NCI-H2081 (cell line): ENCODE measurements at regions not wholly inside any gene's neighbourhood (a gene's known extent, or its start where the extent isn't known, plus 50 kb on each side); places are given as distances from the start of the nearest gene placed in this dataset.

Experiments used
- DNase-seq, 2 experiments: peaks; one replicate each; lab custom pipeline; 2025; lab: John Stamatoyannopoulos, UW

DNA sequence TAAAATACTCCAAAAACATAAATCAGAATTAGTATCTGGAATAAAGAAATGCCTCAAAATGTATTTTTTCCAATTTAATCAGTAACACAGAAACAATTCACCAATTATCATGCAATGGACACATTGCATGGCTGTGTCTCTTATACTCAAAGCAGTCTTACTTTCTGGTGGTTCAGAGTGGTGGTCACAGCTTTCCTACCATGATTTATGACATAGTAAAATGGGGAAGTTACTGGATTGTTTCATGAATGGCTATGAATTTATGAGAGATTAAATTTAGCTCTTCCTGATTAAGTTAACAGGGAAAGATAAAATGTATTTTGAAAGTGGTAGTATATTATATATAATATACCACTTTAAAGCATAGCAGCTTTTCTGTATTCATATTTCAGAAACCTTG is 331.5 kb upstream of the MAP3K7 start:
- no peak for DNase-seq

DNA sequence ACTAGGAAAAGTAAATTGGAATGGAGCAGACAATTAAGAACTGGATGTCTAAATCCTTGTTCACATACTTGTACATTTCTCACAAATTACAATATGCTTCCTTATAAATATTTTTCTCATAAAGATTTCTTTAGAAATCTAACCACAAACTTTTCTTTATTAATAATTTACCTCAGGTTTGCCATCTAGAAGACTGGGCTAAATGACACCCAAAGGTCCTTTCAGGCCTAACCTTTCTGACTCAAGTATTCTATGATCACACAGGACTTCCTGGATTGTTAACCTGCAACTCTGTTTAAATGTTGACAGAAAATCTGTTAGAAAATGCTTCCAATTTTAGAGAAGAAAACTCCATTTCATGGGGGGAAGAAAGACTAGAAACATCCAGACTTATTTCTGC is 330.5 kb upstream of the MAP3K7 start:
- no peak for DNase-seq

DNA sequence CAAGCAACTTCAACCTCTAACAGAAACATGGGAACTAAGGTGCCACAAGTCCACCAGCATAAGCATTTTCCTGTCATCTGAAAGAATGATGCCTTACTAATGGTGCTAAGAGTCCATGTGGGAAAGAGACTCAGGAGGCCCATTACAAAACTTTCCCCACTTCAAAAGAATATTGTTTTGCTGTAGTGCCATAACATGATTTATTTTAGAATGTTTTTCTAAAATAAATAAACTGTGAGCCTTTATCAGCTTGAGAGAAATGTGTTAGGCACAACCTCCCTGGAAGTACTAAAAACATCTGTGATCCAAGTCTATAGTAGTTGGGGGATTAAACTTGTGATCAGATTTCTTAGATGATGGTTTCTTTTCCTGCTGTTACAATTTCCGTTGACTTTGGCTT is 330.1 kb upstream of the MAP3K7 start:
- DNase-seq: no peak

- DNase-seq: no peak
Observed at GRCh38 chr6:90915224-90915915, 328.5 kb upstream of the MAP3K7 start.

GRCh38 chr6:90914312-90914711 is 327.4 kb upstream of the MAP3K7 start:
- DNase-seq: no peak

- DNase-seq: no peak
Observed at GRCh38 chr6:90913266-90913960, 326.5 kb upstream of the MAP3K7 start.

- DNase-seq: no peak
Observed at GRCh38 chr6:90911642-90912041, 324.8 kb upstream of the MAP3K7 start.

- DNase-seq: no peak
Observed at GRCh38 chr6:90910893-90911292, 324.0 kb upstream of the MAP3K7 start.

- no peak for DNase-seq
Observed at GRCh38 chr6:90907931-90908655, 321.2 kb upstream of the MAP3K7 start.

GRCh38 chr6:90905351-90905750 is 318.5 kb upstream of the MAP3K7 start:
- no peak for DNase-seq

DNA sequence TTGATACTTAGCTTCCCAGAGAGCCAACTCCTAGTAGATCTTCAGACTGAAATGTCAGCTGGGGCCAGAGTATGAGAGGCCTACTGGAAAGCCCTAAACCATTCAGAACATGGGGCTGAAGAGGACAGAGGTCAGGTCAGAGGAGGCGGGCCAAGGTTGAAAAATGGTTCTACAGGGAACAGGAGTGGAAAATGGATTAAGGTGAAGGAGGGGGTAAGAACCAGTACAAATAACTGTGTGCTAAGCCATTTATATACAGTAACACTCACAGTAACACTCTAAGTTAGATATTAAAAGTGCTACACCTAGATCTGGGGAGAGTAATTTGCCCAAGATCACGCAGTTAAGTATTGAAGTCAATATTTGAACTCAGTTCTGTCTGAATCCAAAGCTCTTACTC is 313.2 kb upstream of the MAP3K7 start:
- no peak for DNase-seq

GRCh38 chr6:90898763-90899162 is 311.9 kb upstream of the MAP3K7 start:
- DNase-seq: no peak

DNA sequence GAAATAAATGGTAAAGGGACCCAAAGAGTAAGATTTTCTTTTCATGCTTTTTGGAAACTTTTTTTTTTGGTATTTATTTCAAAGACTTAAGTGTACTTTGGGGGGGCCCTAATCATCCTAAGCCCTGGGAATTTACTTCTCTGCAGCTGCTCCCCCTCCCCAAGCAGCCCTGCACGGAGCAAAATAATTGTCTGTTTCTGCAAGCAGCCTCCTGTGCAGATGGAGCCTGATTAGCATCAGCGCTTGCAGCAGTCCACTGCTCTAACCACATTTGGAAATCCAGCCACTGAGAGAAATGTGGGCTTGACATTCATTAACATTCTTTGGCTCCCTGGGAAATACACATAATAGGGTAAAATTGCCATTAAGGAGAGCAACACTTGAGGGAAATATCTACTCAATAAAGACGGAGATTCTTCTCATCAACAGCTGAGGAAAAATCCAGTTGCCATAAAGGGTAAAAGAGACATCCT is 309.2 kb upstream of the MAP3K7 start:
- DNase-seq: no peak

- no peak for DNase-seq
Observed at GRCh38 chr6:90895299-90896074, 308.6 kb upstream of the MAP3K7 start.

- no peak for DNase-seq
Observed at GRCh38 chr6:90894285-90895130, 307.6 kb upstream of the MAP3K7 start.

GRCh38 chr6:90893400-90893799 is 306.5 kb upstream of the MAP3K7 start:
- no peak for DNase-seq

- no peak for DNase-seq
Observed at GRCh38 chr6:90892271-90892670, 305.4 kb upstream of the MAP3K7 start.

GRCh38 chr6:90891355-90891754 is 304.5 kb upstream of the MAP3K7 start:
- DNase-seq: no peak

DNA sequence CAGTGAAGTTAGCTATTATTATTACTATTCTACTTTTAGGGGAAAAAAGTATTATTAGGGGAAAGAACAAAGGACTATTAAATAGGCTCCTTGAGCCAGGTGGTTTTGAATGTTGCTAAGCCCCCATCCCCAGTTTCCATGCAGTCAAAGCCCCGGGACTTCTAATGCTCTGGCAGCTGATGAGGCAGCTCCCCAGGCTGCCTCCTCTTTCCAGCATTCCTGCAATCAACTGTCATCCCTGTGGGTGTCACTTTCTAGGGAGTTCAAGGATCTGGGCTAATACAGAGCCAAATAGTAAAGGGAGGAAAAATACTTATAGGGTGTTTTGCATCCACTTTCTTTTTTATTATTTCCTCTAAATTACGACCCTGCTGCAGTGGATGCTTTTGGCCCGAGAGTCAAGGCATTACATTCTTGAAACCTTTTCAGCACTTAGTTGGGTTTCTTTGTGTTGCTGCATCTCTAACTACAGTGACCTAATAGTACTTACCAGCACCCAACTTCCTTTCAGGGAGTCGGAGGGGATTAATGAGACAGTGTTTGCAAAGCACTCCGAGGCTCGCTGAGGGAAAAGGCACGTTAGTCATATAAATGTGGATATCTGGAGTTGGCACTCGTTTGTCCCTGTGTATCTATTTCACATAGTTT is 303.9 kb upstream of the MAP3K7 start:
- no peak for DNase-seq

DNA sequence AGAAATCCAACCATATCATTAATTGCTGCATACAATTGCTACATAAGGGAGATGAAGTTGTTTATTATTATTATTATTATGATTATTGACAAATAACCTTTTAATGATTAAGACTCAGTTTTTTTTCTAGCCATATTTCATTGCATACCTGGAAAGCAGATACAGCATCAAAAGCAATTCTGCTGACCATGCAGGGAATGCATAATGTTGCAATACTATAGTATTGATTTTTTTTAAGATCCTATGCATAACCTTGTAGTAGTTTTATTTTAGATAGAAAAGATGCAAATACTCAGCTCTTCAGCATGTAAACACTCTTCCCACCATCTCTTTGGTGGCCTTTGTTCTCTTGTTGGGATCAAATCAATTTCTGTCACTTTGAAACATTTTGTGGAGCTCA is 300.9 kb upstream of the MAP3K7 start:
- DNase-seq: no peak

DNA sequence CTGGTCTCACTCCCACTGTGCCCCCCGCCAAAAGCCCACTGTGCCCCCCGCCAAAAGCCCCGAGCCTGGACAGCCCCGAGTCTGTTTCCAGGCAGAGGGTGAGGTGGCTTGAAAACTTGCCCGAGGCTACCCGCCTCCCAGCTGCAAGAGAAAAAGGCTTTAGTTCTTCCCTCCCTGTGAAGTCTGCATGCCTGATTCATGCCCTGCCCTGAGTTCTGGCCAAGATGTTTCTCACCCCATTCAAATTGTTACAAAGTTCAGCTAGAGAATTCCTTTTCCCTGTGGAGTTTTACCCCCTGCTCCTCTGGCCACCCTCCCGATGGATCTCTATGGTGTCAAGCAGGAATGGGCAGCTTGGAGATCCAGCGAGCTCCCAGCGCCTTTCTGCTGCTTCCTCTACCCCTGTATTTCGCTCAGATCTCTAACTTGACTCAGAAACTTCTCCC is 298.8 kb upstream of the MAP3K7 start:
- DNase-seq: no peak
